Erythroblast (primary cell): ENCODE measurements at regions not wholly inside any gene's neighbourhood (a gene's known extent, or its start where the extent isn't known, plus 50 kb on each side); places are given as distances from the start of the nearest gene placed in this dataset.

Experiments used
- GATA1 ChIP-seq: IDR thresholded peaks from 2 replicates; pipeline ENCODE4 v1.6.1; 2011; ENCODE audit warnings: low read depth, mild to moderate bottlenecking, control low read depth, low read length, moderate library complexity
- POLR2A ChIP-seq: IDR thresholded peaks from 2 replicates; pipeline ENCODE4 v1.6.1; 2011; ENCODE audit warnings: mild to moderate bottlenecking, low read length

DNA sequence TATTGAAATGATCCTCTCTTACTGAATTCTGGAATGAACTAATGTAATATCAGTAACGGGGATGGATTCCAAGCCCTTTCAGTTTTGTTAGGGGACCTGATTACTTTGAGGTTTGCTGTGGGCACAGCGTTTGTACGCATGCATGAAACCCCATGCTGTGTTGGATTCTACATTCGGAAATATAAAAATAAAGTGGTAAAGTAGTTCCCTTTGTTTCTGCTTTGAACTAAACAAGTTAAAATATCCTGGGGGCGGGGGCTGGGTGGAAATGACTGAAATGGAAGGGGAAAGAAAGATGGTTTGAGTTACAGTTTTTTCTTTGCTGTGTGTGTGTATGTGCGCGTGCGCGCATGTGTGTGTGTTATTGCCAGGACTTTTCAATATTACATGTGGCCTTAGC is 196.5 kb upstream of the OPRM1 start:
- no peak for TF ChIP-seq POLR2A
- no peak for TF ChIP-seq GATA1
